ENCODE measurements at regions not wholly inside any gene's neighbourhood (a gene's known extent, or its start where the extent isn't known, plus 50 kb on each side); places are given as distances from the start of the nearest gene placed in this dataset.

GRCh38 chr2:120497261-120497977 lies 151.5 kb downstream of the INHBB start:
- CTCF ChIA-PET: interaction anchor here (0.6 to 1.4 kb wide), 3 partner anchors 183 to 744 kb away, joined by 3 to 5 read pairs (median 4); no protein-coding TSS in a partner anchor

GRCh38 chr2:120498121-120498520 lies 152.2 kb downstream of the INHBB start:
- H3K9me3 ChIP-seq (ENCODE audit: control insufficient read depth, insufficient read depth, low read depth, low read length): no peaks in the 10 kb centered on the region
- H3K27ac ChIP-seq (ENCODE audit: extremely low read depth, low read depth, low read length): no peak overlapping the region
- no peak for TF ChIP-seq ZNF501 (tag by site-specific recombination; IDR thresholded peaks at IDR 0.05)
- TF ChIP-seq ZNF529 (tag by site-specific recombination; IDR thresholded peaks at IDR 0.05; ENCODE audit: insufficient replicate concordance): no peak
- ChIA-PET CTCF (interaction anchor here (0.5 to 1.0 kb wide), 2 partner anchors 23 to 573 kb away, joined by 3 to 4 read pairs; no protein-coding TSS in a partner anchor), POLR2A (interaction anchor here (1.0 kb wide), 1 partner anchor 17 kb away, joined by 3 read pairs; no protein-coding TSS in a partner anchor)
- H3K4me3 ChIP-seq (ENCODE audit: low read depth, low read length): no peak overlapping the region
- H3K36me3 ChIP-seq (ENCODE audit: control insufficient read depth in 2 of 2, insufficient read depth in 1 of 2, low read length in 2 of 2): no peaks in the 10 kb centered on the region
- H3K4me1 ChIP-seq (ENCODE audit: control insufficient read depth, insufficient read depth, low read length): no peaks in the 10 kb centered on the region

More at GRCh38 chr2:120497261-120497977, 151.5 kb downstream of the INHBB start:
- Histone ChIP-seq H3K27ac (ENCODE audit: extremely low read depth, low read depth, low read length) (no peak overlapping the region), H3K9me3 (ENCODE audit: control insufficient read depth, insufficient read depth, low read depth, low read length) (no peaks in the 10 kb centered on the region), H3K4me1 (ENCODE audit: control insufficient read depth, insufficient read depth, low read length) (no peaks in the 10 kb centered on the region), H3K4me3 (ENCODE audit: low read depth, low read length) (no peak overlapping the region), H3K36me3 (ENCODE audit: control insufficient read depth in 2 of 2, insufficient read depth in 1 of 2, low read length in 2 of 2) (no peaks in the 10 kb centered on the region)
- POLR2A ChIA-PET: no interaction called here
- no peak for TF ChIP-seq ZNF223 (tag by site-specific recombination; IDR thresholded peaks at IDR 0.05)
- no peak for TF ChIP-seq BCL11A (tag by site-specific recombination; IDR thresholded peaks at IDR 0.05; ENCODE audit: low read depth)
- TF ChIP-seq PBX3 (CRISPR knock-in tag; IDR thresholded peaks at IDR 0.05): no peak
- TF ChIP-seq MYNN (tag by site-specific recombination; IDR thresholded peaks at IDR 0.05; ENCODE audit: borderline replicate concordance): no peak
- no peak for TF ChIP-seq ZNF366 (tag by site-specific recombination; conservative IDR thresholded peaks at IDR 0.05)
- no peak for TF ChIP-seq KLF1 (tag by site-specific recombination; IDR thresholded peaks at IDR 0.05)
- no peak for TF ChIP-seq HOXA7 (CRISPR knock-in tag; IDR thresholded peaks at IDR 0.05; ENCODE audit: borderline replicate concordance)
- no peak for TF ChIP-seq ZNF311 (tag by site-specific recombination; IDR thresholded peaks at IDR 0.05; ENCODE audit: borderline replicate concordance)
- no peak for TF ChIP-seq KLF7 (tag by site-specific recombination; IDR thresholded peaks at IDR 0.05; ENCODE audit: borderline replicate concordance)
- no peak for TF ChIP-seq ZNF221 (tag by site-specific recombination; IDR thresholded peaks at IDR 0.05; ENCODE audit: borderline replicate concordance)
- TF ChIP-seq, protein P1, sequence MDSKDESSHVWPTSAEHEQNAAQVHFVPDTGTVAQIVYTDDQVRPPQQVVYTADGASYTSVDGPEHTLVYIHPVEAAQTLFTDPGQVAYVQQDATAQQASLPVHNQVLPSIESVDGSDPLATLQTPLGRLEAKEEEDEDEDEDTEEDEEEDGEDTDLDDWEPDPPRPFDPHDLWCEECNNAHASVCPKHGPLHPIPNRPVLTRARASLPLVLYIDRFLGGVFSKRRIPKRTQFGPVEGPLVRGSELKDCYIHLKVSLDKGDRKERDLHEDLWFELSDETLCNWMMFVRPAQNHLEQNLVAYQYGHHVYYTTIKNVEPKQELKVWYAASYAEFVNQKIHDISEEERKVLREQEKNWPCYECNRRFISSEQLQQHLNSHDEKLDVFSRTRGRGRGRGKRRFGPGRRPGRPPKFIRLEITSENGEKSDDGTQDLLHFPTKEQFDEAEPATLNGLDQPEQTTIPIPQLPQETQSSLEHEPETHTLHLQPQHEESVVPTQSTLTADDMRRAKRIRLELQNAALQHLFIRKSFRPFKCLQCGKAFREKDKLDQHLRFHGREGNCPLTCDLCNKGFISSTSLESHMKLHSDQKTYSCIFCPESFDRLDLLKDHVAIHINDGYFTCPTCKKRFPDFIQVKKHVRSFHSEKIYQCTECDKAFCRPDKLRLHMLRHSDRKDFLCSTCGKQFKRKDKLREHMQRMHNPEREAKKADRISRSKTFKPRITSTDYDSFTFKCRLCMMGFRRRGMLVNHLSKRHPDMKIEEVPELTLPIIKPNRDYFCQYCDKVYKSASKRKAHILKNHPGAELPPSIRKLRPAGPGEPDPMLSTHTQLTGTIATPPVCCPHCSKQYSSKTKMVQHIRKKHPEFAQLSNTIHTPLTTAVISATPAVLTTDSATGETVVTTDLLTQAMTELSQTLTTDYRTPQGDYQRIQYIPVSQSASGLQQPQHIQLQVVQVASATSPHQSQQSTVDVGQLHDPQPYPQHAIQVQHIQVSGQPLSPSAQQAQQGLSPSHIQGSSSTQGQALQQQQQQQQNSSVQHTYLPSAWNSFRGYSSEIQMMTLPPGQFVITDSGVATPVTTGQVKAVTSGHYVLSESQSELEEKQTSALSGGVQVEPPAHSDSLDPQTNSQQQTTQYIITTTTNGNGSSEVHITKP (tag by site-specific recombination; IDR thresholded peaks at IDR 0.05): no peak
- TF ChIP-seq ZNF350 (tag by site-specific recombination; IDR thresholded peaks at IDR 0.05): no peak

DNA sequence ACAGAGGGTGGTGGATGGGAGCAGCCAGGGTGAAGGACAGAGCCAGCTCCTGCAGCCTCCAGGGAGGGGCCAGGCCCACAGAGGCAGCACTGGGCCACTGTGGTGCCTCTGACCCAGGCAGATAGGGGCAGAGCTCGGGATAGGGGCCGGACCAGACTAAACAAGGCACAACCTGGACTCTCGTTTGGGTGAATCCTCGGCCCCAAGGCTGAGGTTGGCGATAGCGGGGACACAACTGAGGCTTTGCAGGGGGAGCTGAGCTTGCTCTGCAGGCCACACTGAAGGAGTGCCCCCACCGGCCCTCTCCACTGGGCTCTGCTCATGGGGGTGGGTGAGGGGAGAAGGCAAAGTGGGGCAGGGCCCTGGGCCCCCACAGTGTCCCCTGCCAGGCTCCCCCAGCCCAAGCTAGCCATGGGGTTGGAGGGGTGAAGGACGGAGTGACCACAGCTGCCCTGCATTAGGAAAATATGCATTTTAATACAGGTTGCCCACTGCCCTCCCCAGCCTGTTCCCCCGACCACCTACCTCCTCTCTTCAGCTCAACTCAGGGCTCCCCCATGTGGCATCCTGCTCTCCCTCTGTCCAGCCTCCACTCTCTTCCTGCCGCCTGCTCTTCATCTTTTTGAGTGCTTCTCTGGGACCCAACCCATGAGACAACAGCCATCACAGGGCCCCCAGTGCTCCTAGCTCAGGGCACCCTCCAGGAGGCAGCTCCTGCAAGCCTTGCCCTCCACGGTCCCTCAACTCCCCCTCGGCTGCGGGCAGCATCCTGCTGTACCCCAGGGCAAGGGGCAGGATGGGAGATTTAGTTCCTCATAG lies 152.8 kb downstream of the INHBB start:
- H3K4me1 ChIP-seq (ENCODE audit: control insufficient read depth, insufficient read depth, low read length): no peaks in the 10 kb centered on the region
- POLR2A ChIA-PET: interaction anchor here (1.0 kb wide), 1 partner anchor 17 kb away, joined by 3 read pairs; no protein-coding TSS in a partner anchor
- CTCF ChIA-PET: interaction anchor here (0.5 to 1.0 kb wide), 3 partner anchors 22 to 796 kb away, joined by 3 to 4 read pairs (median 3); no protein-coding TSS in a partner anchor
- no peak overlapping the region for H3K27ac ChIP-seq (ENCODE audit: extremely low read depth, low read depth, low read length)
- no peaks in the 10 kb centered on the region for H3K9me3 ChIP-seq (ENCODE audit: control insufficient read depth, insufficient read depth, low read depth, low read length)
- H3K4me3 ChIP-seq (ENCODE audit: low read depth, low read length): no peak overlapping the region
- no peaks in the 10 kb centered on the region for H3K36me3 ChIP-seq (ENCODE audit: control insufficient read depth in 2 of 2, insufficient read depth in 1 of 2, low read length in 2 of 2)
- TF ChIP-seq ZNF701 (tag by site-specific recombination; IDR thresholded peaks at IDR 0.05) (no peak), ZNF214 (tag by site-specific recombination; IDR thresholded peaks at IDR 0.05; ENCODE audit: borderline replicate concordance) (no peak), ZSCAN23 (tag by site-specific recombination; IDR thresholded peaks at IDR 0.05) (no peak), TRIM28 (IDR thresholded peaks at IDR 0.05; ENCODE audit: borderline replicate concordance, low read length) (no peak)
- TF ChIP-seq, protein P2, sequence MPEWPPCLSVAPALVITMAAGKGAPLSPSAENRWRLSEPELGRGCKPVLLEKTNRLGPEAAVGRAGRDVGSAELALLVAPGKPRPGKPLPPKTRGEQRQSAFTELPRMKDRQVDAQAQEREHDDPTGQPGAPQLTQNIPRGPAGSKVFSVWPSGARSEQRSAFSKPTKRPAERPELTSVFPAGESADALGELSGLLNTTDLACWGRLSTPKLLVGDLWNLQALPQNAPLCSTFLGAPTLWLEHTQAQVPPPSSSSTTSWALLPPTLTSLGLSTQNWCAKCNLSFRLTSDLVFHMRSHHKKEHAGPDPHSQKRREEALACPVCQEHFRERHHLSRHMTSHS (tag by site-specific recombination; IDR thresholded peaks at IDR 0.05): no peak
- TF ChIP-seq, protein P3, sequence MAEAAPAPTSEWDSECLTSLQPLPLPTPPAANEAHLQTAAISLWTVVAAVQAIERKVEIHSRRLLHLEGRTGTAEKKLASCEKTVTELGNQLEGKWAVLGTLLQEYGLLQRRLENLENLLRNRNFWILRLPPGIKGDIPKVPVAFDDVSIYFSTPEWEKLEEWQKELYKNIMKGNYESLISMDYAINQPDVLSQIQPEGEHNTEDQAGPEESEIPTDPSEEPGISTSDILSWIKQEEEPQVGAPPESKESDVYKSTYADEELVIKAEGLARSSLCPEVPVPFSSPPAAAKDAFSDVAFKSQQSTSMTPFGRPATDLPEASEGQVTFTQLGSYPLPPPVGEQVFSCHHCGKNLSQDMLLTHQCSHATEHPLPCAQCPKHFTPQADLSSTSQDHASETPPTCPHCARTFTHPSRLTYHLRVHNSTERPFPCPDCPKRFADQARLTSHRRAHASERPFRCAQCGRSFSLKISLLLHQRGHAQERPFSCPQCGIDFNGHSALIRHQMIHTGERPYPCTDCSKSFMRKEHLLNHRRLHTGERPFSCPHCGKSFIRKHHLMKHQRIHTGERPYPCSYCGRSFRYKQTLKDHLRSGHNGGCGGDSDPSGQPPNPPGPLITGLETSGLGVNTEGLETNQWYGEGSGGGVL (tag by site-specific recombination; IDR thresholded peaks at IDR 0.05): no peak
